T-helper 1 cell (primary cell): ENCODE measurements at regions not wholly inside any gene's neighbourhood (a gene's known extent, or its start where the extent isn't known, plus 50 kb on each side); places are given as distances from the start of the nearest gene placed in this dataset.

Experiments used
- DNase-seq, 5 donors: peaks; one replicate each; pipeline ENCODE4 v3.0.0-alpha.2; 2012 to 2020

DNA sequence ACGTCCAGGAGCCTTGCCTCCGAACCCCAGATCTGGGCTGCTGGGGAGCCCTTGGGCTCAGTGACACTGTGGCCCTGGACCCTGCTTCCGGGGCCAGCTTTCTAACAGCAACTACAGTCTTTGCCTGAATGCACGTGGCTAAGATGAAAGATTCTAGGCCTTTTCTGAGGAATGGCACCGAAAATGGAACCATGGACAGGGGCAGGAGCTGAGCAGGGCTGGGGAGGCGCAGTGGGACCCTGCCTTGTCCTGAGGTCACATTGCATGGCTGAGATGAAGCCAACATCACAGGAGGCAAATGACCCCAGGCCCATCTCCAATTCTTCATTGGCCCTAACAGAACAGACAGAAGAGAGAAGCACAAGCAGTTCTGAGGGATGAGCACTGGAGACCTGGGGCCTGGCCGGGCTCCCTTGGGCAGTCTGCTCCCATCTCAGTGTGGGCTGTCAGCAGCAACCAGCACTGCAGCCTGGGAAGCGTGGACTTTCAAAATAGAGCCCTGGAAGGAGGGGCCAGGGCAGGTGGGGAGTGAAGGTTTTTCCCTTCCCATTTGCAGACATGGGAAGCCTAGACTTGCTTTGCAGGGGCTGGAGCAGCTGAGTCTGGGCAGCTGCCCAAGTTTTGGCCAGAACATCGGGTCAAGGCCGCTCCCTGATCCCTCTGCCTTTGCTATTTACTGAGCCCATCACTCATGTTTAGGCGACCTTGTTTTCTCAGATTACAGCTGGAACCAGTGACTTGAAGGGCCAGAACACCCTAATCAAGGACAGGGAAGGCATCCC lies 114.4 kb upstream of the TCERG1L start:
- DNase-seq = no peak

DNA sequence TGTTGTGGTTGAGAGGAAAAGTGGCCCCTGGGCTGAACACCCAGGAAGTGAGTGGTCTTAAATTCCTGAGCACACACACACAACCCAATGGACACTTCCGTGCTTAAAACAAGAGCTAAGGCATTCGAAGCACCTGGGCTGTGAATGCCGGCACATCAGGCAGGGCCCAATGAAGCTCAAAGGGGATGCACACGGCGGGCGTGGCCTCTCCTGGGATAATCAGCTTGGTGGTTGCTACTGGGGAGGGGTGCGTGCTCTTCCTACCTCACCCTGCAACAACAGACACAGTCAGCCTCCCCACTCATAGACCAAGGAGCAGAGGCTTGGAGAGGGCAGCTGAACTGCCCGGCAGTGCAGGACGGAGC lies 115.0 kb upstream of the TCERG1L start:
- DNase-seq = no peak

DNA sequence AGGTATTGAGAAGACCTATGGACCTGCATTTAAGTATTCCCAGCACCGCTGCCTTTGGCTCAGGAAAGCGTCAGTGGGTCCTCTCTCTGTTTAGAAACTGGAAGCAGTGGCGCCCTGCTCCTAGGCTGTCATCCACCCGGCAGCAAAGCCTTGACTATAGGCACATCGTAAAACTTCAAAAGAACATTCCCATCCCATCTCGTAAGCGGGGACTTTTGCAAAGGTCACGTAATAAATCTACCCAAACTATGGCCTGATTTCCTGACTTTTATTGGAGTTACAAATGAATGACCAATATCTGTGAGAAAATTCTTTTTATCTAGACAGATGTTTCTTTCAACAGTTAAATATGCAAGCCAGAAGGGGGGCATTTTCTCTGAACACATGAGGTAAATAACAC lies 115.8 kb upstream of the TCERG1L start:
- DNase-seq = no peak

DNA sequence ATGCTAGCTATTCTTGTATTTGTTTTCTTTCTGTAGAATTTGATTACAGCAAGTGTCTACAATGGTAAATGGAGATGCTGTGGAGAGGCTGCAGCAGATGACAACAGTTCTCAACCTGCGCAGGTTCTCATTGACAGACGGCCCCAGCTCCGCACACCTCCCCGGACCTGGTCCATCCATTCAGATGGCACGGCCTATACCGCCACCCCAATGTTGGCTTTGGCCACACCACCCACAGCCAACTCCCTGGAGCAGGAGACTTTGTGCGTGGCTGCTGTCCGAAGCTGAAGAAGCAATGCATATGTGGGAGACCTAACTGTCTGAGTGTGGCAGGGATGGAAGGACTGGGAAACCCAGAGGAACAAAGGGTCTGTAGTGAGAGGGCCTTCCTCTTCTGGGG lies 116.4 kb upstream of the TCERG1L start:
- no peak for DNase-seq

DNA sequence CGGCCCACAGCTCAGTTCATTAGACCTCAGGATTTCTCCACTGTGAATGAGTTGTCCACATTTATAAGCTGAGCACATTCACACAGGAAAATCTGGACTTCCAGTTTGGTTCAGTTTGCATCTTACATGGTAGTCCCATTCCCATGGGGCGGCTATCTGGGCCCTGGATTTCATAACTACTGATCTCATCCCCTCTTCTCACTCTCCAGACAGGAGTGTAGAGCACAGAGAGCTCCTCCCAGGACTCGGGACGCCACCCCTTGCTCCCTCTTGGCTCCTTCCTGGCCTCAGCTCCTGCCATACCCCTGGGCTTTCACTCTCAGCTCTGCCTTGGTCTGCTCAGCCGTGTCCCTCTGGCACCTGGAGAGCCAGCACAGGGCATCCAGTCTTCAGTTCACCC lies 117.6 kb upstream of the TCERG1L start:
- DNase-seq = no peak

DNA sequence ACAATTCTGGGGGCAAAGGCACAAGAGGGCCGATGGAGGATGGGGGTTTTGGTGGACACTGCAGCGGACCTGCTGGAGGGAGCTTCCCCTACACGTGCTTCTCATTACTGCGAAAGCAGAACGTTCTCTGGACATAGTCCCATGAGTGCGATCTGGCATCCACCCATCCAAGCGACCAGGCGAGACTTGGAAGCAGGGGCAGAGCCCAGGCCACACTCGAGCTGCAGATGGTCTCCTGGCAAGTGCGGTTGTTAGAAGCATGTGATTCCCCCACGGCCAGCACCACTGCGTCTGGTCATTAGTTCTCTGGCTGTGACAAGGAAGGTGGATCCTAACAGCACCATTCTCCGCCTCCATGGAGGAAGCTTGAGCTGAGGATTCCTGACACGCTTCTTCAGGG lies 118.4 kb upstream of the TCERG1L start:
- DNase-seq = no peak

DNA sequence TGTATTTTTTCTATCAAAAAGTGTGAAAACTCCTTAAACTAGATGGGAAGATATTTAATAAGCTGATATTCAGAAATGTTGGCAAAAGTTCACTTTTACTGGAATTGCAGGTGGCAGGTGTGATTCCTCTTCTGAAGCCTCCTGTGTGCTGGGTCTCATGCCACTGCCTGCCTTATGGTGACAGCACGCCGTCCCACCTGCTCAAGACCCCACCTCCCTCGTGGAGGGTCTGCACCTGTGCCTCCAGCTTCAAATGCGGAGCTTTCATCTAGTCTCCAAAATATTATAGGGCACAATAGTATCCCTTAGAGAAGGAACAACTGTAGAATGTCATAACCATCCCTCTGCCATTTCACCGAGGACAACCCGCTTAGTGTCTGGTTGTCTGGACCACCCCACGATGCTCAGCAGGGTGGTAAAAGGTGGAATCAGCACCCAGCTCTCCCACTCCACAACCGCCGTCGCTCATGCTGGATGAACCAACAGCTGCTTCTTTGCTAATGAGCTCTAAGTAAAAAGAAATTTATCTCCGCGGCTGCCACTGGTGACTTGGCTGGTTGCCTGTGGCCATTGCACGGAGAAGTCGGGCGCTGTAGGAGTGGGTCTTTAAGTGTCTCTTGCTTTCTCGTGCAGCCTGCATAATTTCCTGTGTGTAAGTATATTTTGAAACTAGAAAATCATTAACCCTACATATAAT lies 119.3 kb upstream of the TCERG1L start:
- no peak for DNase-seq

DNA sequence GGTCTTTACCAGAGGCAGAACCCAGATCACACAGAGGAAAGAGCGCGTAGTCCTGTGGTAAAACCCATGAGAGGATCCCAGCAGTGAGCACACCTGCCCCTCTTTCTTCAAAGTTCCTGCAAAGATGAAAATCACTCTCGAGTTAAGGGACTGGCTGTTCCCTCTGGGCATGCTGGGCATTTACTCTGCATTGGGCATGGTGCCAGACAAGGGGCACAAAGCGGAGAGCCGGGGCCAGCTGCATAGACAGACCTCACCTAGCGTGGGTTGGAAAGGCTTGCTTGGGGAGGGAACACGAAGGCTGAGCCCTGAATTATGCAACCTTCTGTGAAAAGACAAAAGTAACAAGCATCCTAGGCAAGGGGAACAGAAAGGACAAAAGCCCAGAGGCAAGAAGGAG lies 120.0 kb upstream of the TCERG1L start:
- DNase-seq = no peak

DNA sequence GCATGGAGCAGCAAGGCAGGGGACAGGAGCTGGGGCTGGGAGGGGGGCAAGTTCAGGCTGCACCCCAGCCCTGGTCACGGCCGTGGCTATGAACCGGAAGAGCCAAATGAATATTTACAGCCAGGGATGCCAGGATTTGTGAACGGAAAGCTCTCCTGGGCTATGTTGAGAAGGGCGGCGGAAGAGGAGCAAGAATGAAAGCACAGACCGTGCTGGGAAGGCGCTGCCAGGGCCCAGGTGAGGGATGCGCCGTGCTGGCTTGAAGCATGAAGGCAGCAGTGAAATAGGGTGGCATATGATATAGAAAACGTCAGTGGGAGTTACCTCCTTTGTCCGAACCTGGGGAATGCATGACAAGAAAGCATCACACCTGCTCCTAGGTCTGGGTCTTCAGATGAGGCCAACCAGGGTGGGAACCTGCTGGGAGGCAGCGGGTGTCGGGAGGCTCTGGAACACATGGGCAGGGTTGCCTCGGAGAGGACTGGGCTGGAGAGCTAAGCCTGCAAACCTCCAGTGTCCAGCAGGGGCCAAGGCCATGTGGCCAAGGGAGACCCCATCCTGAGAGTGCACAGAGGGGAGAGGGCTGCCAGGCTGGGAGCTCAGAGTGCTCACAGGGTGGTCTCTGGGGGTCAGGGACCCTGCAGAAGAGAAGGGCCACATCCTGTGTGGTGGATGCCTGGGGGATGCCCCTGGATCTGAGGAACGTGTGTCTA lies 120.6 kb upstream of the TCERG1L start:
- DNase-seq = no peak

DNA sequence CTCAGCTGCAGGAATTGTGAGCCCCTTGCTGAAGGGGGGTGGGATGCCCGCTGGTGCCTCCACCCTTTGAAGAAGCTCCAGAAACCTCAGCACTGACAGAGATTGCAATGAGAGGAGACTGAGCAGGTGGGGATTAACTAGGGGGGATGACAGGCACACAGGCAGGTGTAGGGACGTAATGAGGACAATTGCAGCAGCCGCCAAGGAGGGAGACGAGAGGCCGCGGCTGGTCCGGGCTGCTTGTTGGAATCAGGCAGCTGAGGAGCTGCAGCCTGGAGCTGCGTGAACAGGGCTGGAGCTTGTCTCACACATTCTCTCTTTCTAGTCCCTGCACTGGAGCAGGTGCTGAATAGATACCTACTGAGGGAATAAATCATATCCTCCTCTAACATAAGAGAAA lies 122.0 kb upstream of the TCERG1L start:
- DNase-seq = no peak

DNA sequence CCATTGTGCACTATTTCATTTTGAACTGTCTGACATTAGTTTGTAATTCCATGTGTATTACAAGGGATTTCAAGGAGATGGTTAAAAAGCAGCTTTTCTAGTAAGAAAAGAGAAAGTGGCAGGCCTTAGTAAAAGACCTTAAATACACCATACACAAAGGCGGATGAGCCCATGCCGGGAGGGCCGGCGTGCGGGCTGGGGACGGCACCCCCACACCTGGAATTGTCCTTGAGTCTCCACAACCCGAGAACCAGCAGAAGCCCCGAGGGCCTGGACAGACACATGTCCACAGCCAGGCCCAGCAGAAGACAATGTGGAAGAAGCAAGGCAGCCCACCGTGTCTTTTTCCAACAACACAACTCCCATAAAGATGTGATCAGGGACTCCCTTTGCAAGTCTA lies 123.7 kb upstream of the TCERG1L start:
- no peak for DNase-seq

DNA sequence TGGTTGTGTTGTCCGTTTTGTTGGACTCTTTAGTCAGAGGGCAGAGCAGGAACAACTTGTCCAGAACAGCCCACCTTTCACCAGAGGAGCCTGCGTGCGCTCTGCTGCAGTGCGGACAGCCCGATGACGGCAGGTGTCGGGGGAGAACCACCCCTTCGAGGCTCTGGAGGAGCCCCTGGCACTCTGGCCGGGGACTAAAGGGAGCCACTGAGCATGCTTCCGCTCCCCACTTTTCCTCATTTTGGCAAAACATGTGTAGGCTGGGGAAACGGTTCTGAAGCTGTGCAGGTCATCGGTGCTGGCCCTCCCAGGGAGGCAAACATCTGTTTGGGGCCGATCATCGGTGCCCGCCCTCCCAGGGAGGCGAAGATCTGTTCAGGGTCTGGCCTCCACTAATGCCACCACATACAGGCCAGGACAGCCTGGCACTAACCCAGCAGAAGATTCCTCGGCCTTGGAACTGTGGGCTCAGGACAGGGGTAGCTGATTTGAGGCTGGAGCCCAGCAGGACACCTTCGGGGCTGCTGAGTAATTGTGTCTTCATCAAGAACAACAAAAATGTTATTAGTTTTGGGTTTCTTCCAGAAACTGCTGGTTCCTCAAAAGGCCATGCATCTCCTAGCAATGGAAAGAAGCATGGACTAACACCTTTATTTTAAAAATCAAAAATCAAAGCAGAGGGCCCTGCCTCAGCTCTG lies 124.4 kb upstream of the TCERG1L start:
- DNase-seq = no peak

DNA sequence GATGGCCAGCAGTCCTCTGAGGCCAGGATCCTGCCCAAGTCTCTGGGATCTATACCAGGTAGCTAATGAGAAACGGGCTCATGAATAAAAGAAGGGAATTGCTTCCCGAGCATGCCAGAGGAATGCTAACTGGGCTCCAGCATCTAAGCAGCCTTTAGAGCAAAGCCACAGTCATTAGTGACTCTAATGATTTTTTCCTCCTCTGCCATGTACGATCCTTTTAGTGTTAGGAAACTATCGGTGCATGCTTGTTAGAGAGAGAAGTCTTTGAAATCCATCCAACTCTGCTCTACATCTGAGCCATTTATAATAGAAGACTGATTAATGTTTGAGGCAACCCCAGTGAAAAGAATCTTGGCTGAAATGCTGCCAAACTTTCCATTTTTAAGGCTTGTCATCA lies 124.9 kb upstream of the TCERG1L start:
- no peak for DNase-seq

DNA sequence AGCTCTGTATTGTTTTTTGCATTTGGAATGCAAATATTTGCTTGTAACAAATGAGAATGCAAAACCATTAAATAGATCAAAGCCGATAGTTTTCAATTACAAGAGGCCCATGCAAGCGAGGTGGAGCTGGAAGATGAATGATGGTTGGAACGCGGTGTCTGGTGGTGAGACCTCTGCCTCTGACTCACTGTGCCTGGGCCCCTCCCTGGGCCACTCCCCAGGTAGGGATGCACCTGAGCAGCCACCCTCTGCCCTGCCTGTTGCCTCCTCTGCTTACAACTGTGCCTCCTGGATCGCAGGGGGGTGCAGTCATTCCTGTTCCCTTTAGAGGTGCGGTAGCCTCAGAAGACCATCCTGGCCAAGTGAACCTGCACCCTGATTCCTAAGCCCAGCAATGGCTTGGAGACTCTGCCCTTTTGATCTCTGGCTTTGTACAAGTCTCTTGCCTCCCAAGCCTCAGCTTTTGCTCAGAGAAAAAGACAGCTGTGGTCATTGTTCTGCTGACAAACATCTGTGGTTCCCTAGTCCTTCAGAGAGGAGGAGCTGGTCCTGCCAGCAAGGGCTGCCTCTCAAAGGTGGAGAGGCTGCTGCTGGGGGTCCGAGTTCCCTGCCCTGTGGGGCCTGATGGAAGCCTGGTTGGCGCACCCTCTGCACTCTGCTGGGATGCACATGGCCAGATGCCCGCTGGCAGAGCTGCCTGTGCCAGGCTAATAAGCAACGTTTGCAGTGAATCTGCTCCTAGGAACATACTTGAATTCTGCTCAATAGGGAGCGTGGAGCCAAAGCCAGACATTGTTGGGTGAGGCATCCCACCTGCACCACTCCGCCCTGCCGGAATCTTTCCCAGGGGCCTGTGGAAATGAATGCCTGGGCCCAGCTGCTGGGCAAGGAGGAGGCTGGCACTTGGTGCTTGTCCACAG lies 126.3 kb upstream of the TCERG1L start:
- no peak for DNase-seq

DNA sequence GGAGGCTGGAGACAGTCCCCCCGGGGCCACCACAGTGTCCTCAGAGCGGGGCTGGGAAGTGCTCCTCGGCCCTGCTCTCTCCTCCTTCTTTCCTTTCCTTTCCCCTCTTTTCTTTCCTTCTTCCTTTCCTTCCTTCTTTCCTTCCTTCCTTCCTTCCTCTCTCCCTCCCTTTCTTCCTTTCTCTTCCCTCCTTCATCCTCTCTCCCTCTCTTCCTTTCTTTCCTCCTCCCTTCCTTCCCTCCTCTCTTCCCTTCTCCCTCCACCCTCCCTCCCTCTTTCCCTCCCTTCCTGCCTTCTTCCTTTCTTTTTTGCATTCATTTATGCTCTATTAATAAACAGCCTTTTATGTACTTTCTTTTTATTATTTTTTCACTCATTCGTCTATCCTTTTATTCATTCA lies 127.1 kb upstream of the TCERG1L start:
- no peak for DNase-seq

DNA sequence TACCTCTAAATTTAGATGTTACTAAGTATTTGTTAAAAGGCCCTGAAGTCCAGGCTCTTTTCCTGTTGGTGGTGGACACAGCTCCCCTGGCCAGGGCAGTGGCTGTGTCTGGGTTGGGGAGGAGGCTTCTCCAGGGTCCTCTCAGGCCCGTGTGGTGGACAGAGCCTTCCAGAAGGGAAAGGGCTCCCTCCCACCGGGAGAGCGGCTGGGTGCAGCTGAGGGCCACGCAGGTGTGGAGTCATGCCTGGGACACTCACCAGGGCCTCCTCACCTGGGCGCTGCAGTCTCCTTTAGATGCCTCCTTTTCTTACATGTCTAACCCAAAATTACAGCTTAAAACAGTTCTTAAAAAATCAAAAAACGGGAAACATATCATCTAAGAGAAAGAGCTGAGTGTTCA lies 128.2 kb upstream of the TCERG1L start:
- no peak for DNase-seq

DNA sequence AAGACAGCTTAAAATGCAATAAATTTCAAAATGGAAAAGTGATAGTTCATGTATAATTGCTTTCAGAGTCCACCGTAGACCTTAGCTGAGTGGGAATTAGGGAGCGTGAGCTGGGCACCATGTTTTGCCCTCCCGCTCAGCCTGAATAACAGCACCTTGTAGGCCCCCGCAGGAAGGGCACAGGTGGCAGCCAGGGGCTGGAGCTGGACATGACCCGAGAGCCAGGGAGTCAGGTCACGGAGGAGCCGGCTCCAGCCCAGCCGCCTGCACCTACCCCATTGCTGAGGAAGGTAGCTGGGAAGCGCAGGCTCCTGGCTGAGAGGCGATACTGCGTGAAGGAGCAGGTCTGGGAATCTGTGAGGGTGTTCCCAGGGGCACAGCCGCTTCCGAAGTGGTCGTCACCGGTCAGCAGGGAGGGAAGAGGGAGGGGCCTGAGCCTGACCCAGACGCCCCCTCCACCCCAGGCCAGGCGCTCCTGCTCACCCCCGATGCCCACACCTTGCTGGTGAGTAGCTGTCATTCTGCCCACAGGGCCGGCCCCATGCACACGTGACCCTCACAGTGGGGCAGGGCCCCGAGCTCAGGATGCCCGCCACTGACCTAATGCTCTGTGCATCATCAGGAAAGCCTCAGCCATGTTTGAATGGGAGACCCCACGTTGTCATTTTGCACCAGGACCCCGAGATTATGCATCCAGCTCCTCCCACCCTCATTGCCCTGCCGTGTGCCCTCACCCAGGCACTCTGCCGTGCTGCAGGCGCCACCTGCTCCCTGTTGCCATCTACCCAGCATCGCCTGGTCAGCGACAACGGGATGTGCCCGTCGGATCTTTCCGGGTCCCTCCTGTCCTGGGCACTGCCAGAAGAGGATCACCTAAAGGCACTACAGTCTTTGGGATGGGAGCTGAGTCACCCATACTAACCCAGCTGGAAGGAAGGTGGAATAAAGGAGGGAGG lies 129.2 kb upstream of the TCERG1L start:
- DNase-seq = no peak

DNA sequence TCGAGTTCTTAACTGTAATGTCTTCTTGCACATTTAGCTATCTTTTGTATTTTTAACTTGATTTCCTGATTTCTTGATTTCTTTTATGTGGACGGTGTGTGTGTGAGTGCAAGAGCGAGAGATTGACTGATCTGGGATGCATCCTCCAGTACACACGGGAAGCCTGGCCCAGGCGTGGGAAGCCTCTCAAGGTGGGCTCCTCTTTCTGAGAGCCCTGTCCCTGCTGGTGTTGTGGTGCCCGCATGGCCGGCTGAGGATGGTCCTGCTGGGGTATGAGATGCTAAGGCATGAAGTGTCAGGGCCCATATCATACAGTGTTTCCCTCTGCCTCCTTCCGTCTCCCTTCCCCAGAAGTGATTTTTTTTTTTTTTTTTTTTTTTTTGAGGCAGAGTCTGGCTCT lies 130.8 kb upstream of the TCERG1L start:
- DNase-seq = no peak

DNA sequence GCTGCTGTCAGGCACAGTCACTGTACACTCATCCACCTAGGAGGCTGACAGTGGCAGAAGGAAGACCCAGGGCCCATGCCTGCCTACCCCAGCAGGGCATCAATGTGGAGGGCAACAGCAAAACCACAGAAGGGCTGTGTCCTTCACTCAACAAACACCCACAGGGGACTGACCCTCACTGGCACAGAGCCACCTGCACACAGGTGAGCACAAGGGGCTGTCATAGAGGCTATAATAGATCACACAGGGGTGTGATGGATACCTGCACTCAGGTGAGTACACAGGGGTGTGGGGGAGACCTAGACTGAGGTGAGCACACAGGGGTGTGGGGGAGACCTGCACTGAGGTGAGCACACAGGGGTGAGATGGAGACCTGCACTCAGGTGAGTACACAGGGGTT lies 132.8 kb upstream of the TCERG1L start:
- no peak for DNase-seq

DNA sequence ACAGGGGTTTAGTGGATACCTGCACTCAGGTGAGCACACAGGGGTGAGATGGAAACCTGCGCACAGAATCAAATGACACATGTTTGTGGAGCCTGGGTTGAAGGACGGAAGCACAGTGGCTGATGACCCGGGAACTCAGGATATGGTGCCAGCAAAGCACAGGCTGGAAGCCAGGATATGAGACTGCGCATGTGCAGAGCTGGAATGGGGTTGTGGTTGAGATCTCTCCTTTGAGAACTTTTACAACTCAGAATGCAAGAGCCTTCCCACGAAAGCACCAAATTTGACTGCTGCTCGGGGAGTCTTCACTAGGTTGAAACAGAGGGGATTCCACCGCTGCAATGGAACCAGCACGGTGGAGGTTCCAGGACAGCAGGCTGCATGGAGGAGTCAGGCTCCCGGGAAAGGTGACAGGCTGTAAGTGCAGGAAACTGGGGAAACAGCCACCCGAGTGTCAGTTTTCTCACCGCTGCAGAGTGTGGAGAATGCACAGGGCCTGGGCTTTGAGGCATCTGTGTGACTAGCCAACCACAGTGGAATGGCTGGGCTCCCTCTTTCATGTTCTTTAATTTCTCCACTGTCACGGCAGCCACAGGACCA lies 133.4 kb upstream of the TCERG1L start:
- DNase-seq = no peak

DNA sequence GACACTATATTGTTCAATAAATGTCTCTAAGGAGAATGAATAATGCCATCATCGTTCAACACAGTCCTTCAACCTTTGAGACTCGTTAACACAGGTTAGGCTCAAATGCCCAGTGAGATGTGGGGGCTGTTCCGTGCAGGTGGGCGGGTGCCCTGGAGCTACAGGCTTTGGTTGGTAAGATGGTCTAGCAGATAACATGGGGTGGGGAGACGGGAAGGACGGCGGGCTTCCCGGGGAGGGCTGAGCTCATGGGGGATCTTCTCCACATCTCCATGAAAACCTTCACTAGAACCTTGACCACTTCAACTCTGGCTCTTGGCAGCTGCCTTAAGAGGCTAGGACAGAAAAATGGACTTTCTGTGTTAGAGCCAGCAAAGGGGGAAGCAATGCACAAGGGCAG lies 134.1 kb upstream of the TCERG1L start:
- no peak for DNase-seq
